OCI-LY3 (cell line): ENCODE measurements at regions not wholly inside any gene's neighbourhood (a gene's known extent, or its start where the extent isn't known, plus 50 kb on each side); places are given as distances from the start of the nearest gene placed in this dataset.

ENCODE experiments used
- H2AFZ ChIP-seq: fragments of 200-600, 300-600 bp; shearing (Covaris generic); 2 replicates; pipeline ENCODE4 v1.6.0; 2014; ENCODE audit warnings: antibody characterized with exemption, low read depth, low read length
- H3K27ac ChIP-seq: fragments of 200-600, 300-600 bp; sonication (generic); 2 replicates; pipeline ENCODE4 v1.5.1; 2014; ENCODE audit warnings: mild to moderate bottlenecking, low read length, moderate library complexity, mixed read lengths
- H3K27me3 ChIP-seq: fragments of 200-600, 300-600 bp; sonication (generic); 2 replicates; pipeline ENCODE4 v1.6.1; 2014; ENCODE audit warnings: low read depth, low read length, mixed read lengths
- H3K36me3 ChIP-seq: fragments of 200-600, 300-600 bp; sonication (generic); replicated peaks from 2 replicates; pipeline ENCODE3; 2014; ENCODE audit warnings: low read depth, low read length, mixed read lengths
- H3K4me1 ChIP-seq: fragments of 300-600, 200-600 bp; sonication (generic); 2 replicates; pipeline ENCODE4 v1.6.1; 2014; ENCODE audit warnings: low read length, mixed read lengths
- H3K4me2 ChIP-seq: fragments of 200-600, 300-600 bp; sonication (generic); 2 replicates; pipeline ENCODE4 v1.6.1; 2014; ENCODE audit warnings: low read length, mixed read lengths
- H3K4me3 ChIP-seq: fragments of 300-600, 200-600 bp; sonication (generic); 2 replicates; pipeline ENCODE4 v1.5.1; 2014; ENCODE audit warnings: antibody characterized with exemption, mild to moderate bottlenecking, low read length, moderate library complexity
- H3K79me2 ChIP-seq: fragments of 300-600, 200-600 bp; shearing (Covaris generic); 2 replicates; pipeline ENCODE4 v1.6.1; 2014; ENCODE audit warnings: mild to moderate bottlenecking, low read length, mixed read lengths
- H3K9ac ChIP-seq: fragments of 300-600, 200-600 bp; shearing (Covaris generic); 2 replicates; pipeline ENCODE4 v1.6.0; 2014; ENCODE audit warnings: mild to moderate bottlenecking, low read length, moderate library complexity
- H3K9me3 ChIP-seq: fragments of 200-600, 300-600 bp; shearing (Covaris generic); 2 replicates; pipeline ENCODE4 v1.6.1; 2014; ENCODE audit warnings: low read length, mixed read lengths; ENCODE audit not compliant: insufficient read depth
- H4K20me1 ChIP-seq: fragments of 200-600, 300-600 bp; sonication (generic); 2 replicates; pipeline ENCODE4 v1.6.1; 2016; ENCODE audit warnings: low read length, mixed read lengths; ENCODE audit not compliant: insufficient read depth
- CTCF ChIP-seq: fragments of 200-600, 300-600 bp; sonication (generic); IDR thresholded peaks from 2 replicates; pipeline ENCODE4 v1.5.1; 2014; ENCODE audit warnings: antibody characterized with exemption, low read length, low read depth
- EZH2phosphoT487 ChIP-seq: fragments of 200-600 bp; shearing (Covaris generic); IDR thresholded peaks from 2 replicates; pipeline ENCODE4 v1.6.1; 2018; ENCODE audit warnings: antibody characterized with exemption, mixed run types, low read depth

GRCh38 chr9:73497796-73498195, 346.1 kb downstream of the ANXA1 start:
- no peaks in the 10 kb centered on the region for H3K79me2 ChIP-seq
- no peaks in the 10 kb centered on the region for H3K9me3 ChIP-seq
- TF ChIP-seq CTCF (no peak), EZH2phosphoT487 (no peak)
- no peaks in the 10 kb centered on the region for H3K4me1 ChIP-seq
- no peak overlapping the region for H3K27ac ChIP-seq
- H4K20me1 ChIP-seq, result no peaks in the 10 kb centered on the region
- H3K27me3 ChIP-seq, result no peaks in the 10 kb centered on the region
- no peaks in the 10 kb centered on the region for H3K36me3 ChIP-seq
- no peak overlapping the region for H3K4me3 ChIP-seq
- no peak overlapping the region for H3K4me2 ChIP-seq
- no peak overlapping the region for H3K9ac ChIP-seq
- H2AFZ ChIP-seq, result no peak overlapping the region

- H3K4me3 ChIP-seq, result no peak overlapping the region
- no peak overlapping the region for H3K9ac ChIP-seq
- no peaks in the 10 kb centered on the region for H4K20me1 ChIP-seq
- H3K36me3 ChIP-seq, result no peaks in the 10 kb centered on the region
- H3K27ac ChIP-seq, result no peak overlapping the region
- H3K4me2 ChIP-seq, result no peak overlapping the region
- no peaks in the 10 kb centered on the region for H3K9me3 ChIP-seq
- H3K79me2 ChIP-seq, result no peaks in the 10 kb centered on the region
- TF ChIP-seq CTCF (no peak), EZH2phosphoT487 (no peak)
- H3K4me1 ChIP-seq, result no peaks in the 10 kb centered on the region
- H2AFZ ChIP-seq, result peak overlapping the region; percentile 23; the same call in 1 of the 2 replicates
- H3K27me3 ChIP-seq, result no peaks in the 10 kb centered on the region
These were observed 363.6 kb downstream of the ANXA1 start for GRCh38 chr9:73515216-73515615.

GRCh38 chr9:73523391-73523790, 371.7 kb downstream of the ANXA1 start:
- TF ChIP-seq EZH2phosphoT487 (no peak), CTCF (no peak)
- H3K9ac ChIP-seq, result no peak overlapping the region
- no peaks in the 10 kb centered on the region for H3K27me3 ChIP-seq
- H3K79me2 ChIP-seq, result no peaks in the 10 kb centered on the region
- H4K20me1 ChIP-seq, result no peaks in the 10 kb centered on the region
- no peak overlapping the region for H3K4me3 ChIP-seq
- no peaks in the 10 kb centered on the region for H3K4me1 ChIP-seq
- no peaks in the 10 kb centered on the region for H3K36me3 ChIP-seq
- no peak overlapping the region for H2AFZ ChIP-seq
- H3K27ac ChIP-seq, result no peak overlapping the region
- H3K9me3 ChIP-seq, result no peaks in the 10 kb centered on the region
- H3K4me2 ChIP-seq, result no peak overlapping the region

- Histone ChIP-seq H3K36me3 (no peaks in the 10 kb centered on the region), H3K4me2 (no peak overlapping the region), H3K79me2 (no peaks in the 10 kb centered on the region), H3K9me3 (no peaks in the 10 kb centered on the region), H3K4me3 (no peak overlapping the region), H3K27me3 (no peaks in the 10 kb centered on the region), H3K9ac (no peak overlapping the region), H3K4me1 (peaks cover 2% of the 10 kb centered on the region), H3K27ac (no peak overlapping the region), H2AFZ (no peak overlapping the region), H4K20me1 (no peaks in the 10 kb centered on the region)
- TF ChIP-seq CTCF, result no peak
- no peak for TF ChIP-seq EZH2phosphoT487
These were observed 373.7 kb downstream of the ANXA1 start for GRCh38 chr9:73525350-73525749.
